HG03196 (cell line): ENCODE measurements at regions not wholly inside any gene's neighbourhood (a gene's known extent, or its start where the extent isn't known, plus 50 kb on each side); places are given as distances from the start of the nearest gene placed in this dataset.
"Not testable (repeated sequence)": the region's sequence is repeated elsewhere in the genome, so short reads cannot be mapped to it uniquely, and the experiment has no call there.

ENCODE experiments used
- ATAC-seq: cut with Tn5 transposase; IDR thresholded peaks from one replicate; pipeline ENCODE4 v1.9.1; 2021; ENCODE audit not compliant: unreplicated experiment

DNA sequence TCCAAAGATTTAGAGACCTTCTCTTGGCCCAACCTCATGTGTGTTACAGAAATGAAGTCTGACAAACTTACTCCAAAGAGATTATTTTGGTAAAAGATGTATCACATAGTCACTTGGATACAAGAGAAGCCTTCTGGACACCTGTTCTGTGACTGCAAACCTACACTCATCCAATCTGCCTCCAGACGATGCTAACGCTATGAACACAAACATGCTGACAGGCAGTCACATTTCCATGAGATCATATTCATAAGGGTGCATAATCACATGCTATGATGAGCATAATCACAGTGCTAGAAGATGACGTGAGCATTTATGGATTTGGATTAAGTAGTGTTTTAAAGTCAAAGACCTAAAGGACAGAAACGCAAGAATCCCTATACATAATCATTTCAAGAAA is 340.2 kb downstream of the HACE1 start:
- ATAC-seq, result no peak

DNA sequence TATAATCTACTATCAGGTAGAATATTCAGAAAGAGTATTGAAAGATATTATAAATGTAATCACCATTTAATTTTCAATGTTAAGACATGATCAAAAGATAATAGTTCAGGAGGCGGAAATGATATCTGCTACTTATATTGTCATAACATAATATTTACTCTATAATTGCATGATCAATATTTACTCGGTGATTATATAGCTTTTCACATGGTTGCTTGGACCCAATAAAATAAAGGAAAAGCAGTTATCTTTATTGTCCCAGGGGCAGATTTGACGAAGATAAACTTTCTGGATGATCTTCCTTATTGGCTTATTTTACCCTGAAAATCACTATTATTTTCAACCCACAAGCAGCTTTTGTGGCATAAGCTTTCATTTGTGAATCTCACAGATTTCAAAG is 350.4 kb downstream of the HACE1 start:
- no peak for ATAC-seq

- ATAC-seq, result no peak
These were observed 353.3 kb downstream of the HACE1 start for GRCh38 chr6:104506429-104506828.

GRCh38 chr6:104505838-104506237 is 353.9 kb downstream of the HACE1 start:
- no peak for ATAC-seq

DNA sequence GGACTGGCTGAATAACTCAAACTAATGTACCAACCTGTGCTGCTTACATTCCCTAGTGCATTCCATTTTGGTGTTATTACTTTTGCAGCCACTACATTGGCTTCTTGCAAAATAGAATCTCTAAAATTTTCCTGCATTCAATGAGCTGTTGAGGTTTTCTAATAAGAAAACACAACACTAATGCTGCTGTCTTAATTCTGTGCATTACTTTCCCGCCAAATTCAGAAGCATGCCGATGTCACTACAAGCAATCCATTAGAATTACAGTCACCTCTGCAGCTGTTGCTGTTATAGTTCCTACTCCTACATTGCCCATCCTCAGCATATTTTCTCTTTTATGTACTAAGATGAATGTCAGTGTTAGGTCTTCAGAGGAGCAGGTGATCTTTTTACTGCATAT is 359.5 kb downstream of the HACE1 start:
- ATAC-seq, result no peak

- ATAC-seq, result no peak
These were observed 373.7 kb downstream of the HACE1 start for GRCh38 chr6:104486035-104486434.

DNA sequence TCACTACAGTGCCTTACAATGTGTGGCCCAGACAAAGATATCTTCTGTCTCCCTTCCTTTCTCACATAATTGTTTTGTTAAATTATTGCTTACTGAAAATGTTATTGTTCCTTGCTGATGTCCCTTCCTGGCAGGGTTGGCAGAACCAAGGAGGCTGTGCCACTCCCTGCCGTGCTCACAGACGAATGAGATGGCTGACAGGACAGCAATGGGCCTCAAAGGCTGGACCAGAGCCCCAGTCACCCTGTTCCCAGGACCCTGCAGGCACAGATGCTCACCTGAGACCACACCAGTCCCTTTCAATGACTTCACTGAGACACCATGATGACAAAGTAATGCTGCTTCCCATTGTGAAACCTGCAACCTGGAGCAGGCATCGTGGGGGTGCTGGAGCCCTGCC is 375.1 kb downstream of the HACE1 start:
- ATAC-seq, result no peak

DNA sequence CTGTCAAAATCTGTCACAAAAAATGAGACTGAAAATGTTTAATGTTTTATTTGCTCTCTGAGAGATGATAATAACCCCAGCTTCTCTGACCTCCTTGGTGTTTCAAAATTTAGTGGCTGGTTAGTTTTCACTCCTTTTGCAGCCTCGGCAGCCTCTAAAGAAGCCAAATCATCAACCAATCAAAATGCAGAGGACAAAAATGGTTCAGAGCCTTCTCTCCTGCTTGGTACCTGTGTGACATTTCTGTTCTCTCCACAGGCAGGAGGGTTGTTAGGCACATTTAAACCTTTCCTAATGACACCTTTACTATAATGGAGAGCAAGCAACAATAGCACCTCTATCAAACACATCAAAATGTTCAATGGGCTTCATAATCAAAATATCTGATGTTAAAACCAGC is 375.5 kb downstream of the HACE1 start:
- no peak for ATAC-seq

- no peak for ATAC-seq
These were observed 376.4 kb downstream of the HACE1 start for GRCh38 chr6:104483225-104483834.

DNA sequence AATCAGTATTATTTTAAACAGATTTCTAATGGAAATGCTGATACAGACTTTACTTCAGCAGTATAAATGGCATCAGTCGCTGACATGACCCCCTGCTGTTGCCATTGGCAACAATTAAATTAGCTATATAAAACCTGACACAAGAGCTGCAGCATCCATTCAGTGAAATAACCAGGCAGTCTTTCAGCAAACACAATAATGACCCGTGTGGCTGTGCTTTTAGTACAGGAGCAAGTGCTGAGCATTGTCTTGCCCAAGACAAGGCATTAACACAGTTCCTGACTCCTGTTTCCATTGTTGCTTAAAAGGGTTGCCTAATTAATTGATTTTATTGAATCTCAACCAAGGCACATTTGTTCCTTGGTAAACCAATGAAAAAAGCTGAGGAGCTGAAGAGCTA is 382.1 kb downstream of the HACE1 start:
- no peak for ATAC-seq

DNA sequence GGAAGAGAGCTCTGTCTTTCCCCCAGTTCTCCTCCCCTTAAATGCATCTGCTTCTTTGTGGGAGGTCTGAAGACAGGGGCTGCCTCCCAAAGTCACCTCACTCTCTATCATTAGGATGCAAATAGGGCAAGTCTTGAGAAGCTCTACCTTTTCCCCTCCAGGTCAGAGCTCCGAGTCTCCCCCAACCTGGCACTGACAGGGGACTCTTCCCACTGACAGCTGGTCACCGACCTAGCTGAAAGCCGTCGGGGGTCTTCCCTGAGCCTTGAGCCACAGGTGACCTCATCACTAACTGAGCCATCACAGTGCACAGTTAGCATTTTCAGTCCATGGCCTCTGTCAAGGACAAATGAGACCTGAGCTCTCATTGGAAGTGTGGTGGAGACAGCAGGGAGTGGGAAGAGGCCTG is 386.7 kb downstream of the HACE1 start:
- ATAC-seq, result no peak

DNA sequence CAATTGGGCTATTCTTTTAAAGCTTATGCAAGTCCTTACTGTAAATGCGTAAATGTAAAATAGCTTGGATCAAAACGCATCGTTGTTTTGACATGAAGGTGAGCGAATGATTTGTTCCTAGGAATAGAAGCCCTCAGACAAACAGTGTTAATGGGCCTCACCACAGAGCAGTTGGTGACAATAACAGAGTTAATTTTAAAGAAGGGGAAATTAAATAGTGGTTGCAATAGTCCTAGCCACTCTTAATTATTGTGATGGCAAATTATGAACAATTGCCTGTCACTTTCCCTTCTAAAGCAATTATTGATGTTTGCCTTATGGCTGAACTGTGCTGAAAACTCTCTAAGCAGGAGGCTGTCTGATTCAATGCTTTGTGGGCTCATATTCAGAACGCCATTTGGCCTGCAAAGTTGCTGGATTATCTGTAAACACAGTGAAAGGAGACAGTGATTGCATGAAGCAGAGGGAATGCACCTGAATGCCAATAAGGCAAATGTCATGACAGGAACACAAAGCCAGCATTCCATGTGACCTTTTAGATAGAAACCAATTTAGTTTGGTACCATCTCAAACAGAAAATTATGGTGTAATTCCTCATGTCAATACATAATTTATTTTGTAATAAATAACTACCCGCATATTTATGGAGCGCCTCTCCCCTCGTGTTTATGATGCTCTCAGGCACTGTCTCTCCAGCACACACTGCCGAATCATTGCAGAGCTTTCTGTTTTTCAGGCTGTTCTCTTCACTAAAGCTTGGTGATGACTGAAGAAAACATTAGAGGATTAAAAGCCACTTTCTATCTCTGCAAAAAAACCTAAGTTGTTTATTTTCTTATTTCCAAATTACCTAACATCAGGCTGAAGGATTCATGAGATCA is 387.5 kb downstream of the HACE1 start:
- no peak for ATAC-seq

- ATAC-seq, result no peak
These were observed 393.4 kb downstream of the HACE1 start for GRCh38 chr6:104466306-104466705.

GRCh38 chr6:104462811-104463599 is 396.7 kb downstream of the HACE1 start:
- ATAC-seq, result no peak

DNA sequence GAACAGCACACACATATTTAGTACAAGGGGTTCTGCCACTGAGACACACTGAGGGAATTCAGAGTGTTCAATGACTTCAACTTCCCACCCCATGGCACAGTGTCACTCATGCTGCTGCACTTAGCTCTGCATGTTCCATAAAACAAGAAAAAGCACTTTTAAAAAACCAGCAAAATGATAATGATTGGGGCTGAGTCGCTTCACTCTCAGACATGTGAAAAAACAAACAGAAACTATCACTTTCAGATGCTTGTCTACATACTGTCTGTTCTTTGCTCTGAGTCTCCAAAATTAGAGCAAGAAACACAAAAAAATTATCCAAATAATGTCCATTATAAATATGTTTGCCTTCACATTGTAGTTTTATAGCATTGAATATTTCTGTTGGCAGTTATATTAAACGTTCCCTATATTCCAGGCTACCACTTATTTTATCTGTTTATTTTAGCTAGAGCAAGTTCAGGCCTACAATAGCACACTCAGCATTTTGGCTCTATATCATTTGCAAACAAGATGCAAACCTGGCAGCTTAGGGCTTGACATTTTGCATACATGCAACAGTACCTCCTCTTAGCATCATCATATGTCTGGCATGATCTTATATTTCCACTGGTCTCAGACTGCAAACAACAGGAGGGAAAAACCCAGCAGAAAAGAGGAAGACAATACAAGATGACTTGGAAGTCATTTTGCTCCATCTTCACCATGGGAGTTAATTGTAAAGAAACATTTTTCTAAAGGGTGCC is 398.8 kb downstream of the HACE1 start:
- no peak for ATAC-seq

- peak; percentile 91 for ATAC-seq
These were observed 400.2 kb downstream of the HACE1 start for GRCh38 chr6:104459543-104459942.

- no peak for ATAC-seq
These were observed 409.8 kb downstream of the HACE1 start for GRCh38 chr6:104449918-104450317.

DNA sequence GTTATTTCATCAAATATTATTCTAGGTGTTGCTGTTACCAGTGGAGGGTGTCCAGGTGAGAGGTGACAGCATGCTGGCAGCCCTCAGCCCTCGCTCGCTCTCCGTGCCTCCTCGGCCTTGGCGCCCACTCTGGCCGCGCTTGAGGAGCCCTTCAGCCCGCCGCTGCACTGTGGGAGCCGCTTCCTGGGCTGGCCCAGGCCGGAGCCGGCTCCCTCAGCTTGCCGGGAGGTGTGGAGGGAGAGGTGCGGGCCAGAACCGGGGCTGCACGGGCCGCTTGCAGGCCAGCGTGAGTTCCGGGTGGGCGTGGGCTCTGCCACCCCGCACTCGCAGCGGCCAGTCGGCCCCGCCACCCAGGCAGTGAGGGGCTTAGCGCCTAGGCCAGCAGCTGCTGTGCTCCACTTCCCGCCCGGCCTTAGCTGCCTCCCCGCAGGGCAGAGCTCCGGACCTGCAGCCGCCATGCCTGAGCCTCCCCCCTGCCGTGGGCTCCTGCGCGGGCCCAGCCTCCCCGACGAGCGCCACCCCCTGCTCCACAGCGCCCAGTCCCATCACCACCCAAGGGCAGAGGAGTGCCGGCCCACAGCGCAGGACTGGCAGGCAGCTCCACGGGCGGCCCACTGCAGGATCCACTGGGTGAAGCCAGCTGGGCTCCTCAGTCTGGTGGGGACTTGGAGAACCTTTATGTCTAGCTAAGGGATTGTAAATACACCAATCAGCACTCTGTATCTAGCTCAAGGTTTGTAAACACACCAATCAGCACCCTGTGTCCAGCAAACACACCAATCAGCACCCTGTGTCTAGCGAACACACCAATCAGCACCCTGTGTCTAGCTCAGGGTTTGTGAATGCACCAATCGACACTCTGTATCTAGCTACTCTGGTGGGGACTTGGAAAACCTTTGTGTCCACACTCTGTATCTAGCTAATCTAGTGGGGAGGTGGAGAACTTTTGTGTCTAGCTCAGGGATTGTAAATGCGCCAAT is 413.3 kb downstream of the HACE1 start:
- not testable (repeated sequence) for ATAC-seq

DNA sequence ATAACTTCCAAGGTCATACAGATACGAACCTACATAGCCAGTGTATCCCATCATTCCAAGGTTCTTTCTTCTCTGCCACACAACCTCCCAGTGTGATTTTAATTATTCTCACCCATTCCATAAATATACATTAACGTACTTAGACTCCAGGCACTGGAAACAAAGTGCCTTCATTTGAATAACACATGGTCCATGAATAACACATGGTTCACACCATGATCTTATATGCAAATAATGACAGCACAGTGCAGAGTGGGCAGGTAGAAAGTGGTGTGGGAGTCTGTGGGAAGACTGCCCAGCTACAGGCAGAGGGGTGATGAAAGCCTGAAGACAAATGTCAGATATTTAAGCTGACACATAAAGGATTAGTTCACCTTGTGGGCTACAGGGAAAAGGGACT is 425.2 kb downstream of the HACE1 start:
- no peak for ATAC-seq

- ATAC-seq, result no peak
These were observed 428.6 kb downstream of the HACE1 start for GRCh38 chr6:104431096-104431495.
